A172 (cell line): ENCODE measurements at regions not wholly inside any gene's neighbourhood (a gene's known extent, or its start where the extent isn't known, plus 50 kb on each side); places are given as distances from the start of the nearest gene placed in this dataset.

Source experiments
- DNase-seq: peaks from one replicate; pipeline ENCODE4 v3.0.0-alpha.2; 2015; ENCODE audit warnings: low spot score

DNA sequence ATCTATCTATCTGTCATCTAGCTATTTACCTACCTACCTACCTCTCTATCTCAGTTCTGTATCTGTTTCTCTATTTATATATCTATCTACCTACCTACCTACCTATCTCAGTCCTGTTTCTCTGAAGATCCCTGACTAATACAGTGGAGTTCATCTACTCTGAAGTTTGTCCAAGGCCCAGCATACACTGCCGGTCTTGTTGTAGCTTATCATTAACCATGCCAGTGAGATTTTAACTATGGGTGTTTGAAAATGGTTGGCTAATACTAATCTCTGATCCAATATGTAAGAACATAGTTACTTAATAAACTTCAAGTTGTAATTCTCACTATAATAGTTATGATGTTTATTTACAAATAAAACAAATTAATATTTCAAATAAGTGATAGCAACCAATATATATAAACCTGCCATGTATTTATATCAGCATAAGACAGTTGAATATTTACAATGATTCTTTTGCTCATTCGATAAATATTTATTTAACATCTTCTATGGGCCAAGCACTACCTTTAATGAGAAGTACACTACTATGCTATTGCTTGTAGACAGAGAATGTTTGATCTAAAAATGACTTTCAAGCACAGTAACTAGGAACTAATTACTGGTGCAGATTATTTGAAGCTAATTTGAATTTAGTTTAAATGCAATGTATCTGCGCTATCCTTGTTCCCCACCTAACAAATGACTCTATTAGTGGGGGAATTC is 242.1 kb downstream of the KLF5 start:
- no peak for DNase-seq

DNA sequence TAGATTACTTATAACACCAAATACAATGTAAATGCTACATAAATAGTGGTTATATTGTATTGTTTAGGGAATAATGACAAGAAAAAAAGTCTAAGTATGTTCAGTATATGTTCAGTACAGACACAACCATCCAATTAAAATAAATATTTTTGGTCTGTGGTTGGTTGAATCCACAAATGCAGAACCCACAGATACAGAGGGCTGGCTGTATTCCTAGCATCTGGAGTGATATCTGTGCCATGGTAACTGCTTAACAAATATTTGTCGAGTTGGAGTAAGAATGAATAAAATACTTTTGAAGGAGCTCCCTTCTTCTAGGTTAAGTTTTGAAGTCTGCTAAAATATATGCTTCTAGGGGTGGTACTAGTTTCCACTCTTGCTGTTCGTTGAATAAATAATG is 241.0 kb downstream of the KLF5 start:
- DNase-seq, result no peak

DNA sequence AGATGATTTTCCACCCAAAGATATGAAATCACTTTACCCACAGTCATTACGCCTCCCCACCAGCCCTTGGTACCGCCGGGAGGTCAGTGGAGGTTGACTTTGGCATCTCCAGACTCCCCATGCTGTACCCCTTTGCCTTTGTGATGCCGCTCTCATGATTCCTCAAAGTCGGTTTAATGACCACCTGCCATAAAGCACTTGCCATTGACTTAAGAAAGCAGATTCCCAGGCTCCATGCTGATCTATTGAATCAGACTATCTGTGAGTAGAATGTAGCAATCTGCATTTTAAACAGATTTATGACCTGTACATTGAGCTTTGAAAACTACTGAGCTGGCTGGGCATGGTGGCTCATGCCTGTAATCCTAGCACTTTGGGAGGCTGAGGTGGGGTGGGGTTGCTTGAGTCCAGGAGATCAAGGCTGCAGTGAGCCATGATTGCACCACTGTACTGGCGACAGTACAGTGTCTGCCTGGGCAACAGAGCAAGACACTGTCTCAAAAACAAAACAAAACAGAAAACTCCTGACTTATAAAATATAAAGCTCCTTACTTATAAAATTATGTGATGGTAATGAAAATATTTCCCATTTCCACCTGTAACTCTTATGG is 235.2 kb downstream of the KLF5 start:
- DNase-seq, result no peak

DNA sequence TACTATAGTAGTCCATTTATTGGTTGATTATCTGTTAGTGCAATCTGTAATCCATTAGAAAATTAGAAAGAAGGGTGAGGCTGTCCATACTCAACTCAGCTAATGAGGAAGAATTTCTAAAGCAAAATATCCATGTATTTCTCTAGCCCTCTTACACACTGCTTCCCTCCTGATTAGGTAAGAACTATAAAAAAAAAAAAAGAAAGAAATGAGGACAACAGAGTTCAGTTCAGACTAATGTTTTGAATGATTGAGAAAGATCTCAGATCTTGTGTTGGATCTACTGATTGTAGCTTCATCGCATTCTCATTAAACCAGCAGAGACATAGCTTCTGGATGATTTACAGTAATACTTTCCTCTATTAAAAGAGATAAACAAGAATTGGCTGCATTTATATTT is 233.3 kb downstream of the KLF5 start:
- DNase-seq, result no peak

DNA sequence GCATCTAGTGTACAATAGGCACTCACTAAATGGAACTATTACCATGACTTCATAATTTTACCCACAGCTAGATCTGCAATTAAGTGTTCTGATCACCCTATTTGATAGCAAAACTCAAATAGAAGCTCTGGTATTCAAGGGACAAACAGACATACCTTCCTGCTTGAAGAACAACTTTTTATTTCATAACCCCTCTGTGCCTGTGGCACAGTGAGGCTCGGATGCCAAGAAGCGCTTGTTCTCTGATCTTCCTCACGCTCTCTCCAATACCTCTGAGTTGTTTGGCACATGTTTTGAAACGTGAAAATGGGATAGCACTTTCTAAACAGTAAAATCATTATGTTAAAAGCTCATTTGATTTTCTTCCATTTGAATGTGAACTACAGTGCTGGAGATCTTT is 232.0 kb downstream of the KLF5 start:
- no peak for DNase-seq

DNA sequence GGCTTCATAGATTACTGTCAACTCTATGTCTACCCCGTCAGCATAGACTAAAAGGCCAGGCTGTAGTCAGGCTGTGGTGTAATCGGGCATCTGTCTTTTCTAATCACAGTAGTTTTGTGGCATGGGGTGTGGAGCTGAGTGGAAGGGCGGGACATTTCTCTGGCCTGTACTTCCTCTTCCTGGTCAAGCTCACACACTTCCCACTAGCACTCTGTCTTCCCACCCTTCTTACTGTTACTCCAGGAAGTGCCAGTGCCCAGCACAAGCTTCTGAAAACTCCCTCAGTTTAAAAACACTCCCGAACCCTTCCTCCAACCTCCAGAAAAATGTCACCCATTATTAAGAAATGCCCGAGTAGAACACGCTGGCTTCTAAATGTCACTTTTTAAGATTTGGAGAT is 229.8 kb downstream of the KLF5 start:
- no peak for DNase-seq

DNA sequence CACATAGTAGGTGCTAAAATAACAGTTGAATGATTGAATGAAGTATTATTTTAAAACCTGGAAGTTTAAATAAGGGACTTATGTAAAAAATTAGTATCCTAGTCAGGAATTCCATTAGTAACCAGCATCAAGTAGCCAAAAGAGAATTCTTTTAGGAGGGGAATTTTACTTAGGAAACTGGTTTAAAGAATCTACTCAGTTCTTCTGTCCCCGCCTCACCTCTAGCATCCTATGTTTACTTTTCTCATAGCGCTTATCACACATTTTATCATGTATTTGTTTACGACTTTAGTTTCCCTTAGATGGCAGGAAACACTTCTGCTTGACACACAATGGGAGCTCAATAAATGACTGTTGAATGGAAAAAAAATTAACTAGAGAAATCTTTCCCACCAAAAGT is 229.0 kb downstream of the KLF5 start:
- no peak for DNase-seq

DNA sequence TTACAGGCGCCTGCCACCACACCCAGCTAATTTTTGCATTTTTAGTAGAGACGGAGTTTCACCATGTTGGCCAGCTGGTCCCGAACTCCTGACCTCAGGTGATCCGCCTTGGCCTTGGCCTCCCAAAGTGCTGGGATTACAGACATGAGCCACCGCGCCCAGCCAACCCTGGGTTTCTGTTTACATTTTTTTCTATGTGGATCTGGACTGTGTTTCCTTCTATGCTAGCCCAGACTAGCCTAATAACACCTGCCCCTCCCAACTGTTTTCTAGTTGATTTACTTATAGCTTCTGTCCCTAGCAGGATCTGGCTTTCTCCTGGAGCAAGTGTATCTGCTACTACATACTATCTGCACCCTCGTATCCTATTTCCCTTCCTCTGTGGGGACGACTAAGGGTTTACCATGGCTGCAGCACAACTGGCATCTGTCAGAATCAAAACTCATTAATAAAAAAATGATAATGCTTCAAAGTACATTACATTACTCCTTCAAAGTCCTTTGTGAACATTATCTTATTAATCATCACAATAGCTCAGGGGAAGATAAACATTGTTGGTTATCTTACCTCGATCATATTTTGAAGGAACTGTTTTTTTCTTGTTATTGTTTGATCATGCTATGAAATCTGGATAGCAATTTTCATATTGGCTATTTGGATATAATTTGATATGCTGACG is 228.3 kb downstream of the KLF5 start:
- DNase-seq, result no peak

DNA sequence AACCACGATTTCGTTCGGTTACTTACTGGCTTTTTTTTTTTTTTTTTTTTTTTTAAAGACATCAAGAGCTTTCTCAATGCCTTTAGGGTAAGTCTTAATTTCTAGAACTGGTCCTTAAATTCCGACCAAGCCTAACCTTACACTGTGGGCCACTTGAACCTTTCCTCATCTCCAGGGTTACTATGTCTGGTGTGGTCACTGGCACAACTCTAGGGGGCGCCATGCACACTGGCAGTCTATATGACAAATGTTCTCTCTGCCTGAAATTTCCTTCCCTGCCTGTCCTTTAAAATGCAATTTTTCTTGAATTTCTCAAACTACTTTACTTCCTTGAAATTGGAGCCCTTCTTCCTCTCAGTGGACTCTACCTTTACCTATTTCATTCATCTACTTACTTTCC is 227.4 kb downstream of the KLF5 start:
- no peak for DNase-seq

DNA sequence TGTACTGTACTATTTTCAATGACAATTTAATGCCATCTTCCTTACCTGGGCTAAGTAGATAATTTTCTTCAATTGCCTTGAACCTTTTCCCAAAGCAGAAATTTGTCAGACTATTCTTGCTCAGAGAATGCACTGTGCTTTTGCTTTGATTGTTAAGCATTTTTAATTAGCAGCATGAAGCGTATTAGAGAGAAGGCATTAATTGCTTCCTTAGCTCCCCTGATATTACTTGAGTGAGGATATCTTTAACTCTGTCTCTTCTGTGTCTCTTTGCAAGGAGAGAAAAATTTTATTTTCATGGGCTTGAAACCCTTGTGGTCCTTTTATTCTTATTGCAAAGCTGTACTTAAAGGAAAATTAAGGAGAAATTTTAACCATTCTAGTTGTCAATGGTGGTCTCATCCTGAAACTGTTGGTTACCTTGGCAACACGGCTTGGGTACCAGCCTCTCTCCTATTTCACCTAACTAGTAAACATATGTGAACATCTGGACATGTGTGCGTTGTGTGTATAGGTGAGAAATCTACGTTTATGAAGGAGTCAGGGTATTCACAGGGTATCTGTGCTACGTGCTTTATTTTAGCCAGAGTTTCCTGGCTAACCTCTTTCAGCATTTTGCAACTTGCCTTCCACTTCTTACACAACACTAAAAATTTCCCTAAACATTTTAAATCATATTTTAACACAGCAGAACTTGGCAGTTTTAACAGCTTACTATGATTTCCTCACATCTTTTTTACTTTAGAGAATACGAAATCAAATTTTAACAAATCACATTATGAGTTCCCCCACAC is 225.5 kb downstream of the KLF5 start:
- DNase-seq, result no peak

DNA sequence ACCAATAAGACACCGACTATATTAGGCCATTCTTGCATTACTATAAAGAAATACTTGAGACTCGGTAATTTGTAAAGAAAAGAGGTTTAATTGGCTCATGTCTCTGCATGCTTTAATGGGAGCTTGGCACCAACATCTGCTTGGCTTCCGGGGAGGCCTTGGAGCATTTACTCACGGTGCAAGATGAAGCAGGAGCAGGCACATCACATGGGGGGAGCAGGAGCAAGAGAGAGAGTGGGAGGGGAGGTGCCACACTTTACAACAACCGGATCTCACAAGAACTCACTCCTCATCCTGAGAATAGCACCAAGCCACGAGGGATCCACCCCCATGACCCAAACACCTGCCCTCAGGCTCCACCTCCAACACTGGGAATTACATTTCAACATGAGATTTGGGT is 224.8 kb downstream of the KLF5 start:
- no peak for DNase-seq

DNA sequence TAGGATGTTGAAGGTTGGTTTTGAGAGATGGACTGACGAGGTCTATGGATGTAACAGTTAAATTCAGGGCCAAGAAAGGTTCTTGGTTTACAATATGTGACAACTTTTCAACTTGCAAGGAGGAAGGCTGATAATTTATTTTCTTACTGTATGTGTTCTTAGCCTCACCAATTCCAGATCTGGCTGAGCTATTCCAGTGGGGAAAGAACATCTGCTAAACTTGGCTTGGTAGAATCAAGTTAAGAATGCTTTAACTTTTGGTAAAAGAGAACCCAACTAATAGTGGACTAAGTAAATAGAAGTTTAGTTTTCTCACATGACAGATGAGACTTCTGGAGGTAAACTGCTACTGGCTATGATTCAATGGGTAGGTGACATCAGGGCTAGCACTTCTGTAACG is 222.9 kb downstream of the KLF5 start:
- DNase-seq, result no peak

DNA sequence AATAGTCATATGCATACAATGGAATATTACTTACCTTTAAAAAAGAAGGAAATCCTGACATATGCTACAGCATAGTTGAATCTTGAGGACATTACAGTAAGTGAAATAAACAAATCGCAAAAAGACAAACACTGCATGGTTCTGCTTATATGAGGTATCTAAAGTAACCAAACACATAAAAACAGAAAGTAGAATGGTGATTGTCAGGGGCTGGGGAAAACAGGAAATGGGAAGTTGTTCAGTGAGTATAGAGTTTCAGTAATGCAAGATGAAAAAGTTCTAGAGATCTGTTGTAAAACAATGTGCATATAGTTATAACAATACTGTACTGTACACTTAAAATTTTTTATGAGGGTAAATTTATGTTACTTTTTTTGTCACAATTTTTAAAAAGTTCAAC is 219.4 kb downstream of the KLF5 start:
- no peak for DNase-seq

DNA sequence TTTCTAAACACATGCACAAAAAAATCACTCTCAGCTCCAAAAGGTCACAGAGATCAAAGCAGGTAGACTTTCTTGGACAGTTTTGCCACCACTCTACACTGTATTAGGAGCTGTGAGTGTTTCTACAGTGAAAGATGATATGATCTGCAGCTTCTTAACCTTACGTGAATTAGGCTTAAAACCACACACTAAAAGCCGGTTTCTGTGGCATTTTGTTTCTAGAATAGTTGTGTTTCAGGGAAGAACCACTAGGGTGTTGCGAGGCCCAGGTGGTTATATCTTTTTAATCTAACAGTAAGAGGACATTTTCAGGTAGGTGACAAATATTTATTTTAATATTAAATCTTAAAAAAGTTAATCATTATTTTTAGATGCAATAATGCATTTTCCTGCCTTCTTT is 216.4 kb downstream of the KLF5 start:
- no peak for DNase-seq

DNA sequence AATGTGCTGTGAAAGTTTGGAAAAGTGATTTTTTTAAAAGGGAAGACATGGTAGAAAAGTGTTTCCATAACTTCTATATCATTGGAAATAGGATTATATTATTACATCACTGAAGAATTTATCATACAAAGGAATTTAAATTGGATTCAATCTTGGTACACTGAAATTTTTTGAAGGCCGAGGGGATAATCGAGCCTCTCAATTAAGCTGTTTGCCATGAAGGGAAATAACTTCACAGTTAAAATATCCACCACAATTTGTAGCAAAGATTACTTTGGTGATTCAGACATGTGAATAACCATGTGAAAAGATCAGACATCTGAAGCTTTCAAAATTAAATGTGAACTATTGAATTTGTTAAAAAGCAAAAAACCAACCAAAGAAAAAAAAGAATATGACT is 215.3 kb downstream of the KLF5 start:
- DNase-seq, result peak; percentile 37

DNA sequence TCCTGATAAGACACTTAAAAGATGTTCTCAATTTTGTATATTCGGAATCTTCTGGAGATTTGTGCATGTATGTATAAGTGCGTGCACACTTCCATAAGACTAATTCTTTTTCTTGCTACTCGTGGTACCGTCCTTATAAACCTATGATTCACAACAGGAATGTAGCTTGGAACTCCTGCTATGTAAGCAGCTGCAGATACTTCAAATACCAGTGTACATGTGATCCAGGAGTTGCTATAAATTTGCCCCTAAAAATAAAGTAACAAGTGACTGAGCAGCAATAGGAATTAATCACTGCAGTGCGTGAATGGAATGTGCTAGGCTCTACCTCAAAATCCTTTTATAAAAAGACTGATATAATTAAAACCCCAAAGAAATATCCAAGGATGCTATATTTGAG is 214.9 kb downstream of the KLF5 start:
- DNase-seq, result peak; percentile 80

DNA sequence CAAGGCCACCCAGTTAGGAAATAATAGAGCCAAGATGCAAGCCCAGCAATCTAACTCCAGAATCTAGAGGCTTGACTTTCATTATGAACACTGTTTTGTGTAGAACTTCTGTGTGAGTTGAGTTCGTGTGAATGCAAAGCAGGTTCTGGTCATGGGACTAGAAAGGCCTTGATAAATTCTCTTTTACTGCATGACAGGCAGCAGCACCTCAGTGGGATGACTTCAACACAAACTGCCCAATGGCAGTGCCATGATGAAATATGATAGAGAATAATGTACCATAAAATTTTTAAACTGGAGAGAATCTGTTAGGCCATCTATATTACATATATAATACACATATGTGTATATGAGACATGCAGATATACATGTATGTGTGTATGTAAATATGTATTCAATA is 214.5 kb downstream of the KLF5 start:
- DNase-seq, result no peak

DNA sequence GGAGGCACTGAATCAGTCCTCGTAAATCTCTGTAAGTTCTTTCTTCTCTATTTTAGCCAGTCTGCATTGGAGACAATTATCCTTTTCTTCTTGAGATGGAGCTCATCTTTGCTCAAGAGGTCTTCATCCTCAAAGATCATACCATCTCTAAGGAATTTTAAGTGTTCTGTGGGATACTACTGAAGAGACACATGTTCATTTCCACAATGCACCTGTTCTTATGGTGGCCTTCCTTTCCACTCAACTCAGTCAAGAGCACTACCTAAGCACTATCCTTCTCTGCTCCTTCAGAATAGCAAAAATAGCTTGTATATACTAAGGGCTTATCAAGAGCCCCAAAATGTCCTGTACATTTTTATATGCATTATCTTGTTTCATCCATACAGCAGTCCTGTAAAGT is 214.0 kb downstream of the KLF5 start:
- DNase-seq, result no peak

DNA sequence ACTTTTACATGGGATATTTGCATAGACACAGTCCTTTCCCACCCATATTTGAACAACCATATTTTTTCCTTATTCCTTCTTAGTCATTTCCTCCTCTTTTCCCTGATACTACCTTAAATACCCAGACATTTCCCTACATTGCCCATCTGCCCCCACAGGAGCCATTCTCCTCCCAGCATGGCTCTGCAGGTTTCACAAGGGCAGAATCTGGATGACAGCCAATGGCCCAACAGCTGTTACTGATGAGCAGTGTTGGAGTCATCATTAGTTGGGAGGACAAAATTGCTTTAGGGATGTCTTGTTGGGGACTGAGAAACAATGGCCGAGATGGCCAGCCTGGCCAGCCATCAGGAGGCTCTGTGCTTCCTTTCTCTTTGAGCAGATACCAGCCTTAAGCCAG is 209.5 kb downstream of the KLF5 start:
- peak; percentile 73 for DNase-seq

DNA sequence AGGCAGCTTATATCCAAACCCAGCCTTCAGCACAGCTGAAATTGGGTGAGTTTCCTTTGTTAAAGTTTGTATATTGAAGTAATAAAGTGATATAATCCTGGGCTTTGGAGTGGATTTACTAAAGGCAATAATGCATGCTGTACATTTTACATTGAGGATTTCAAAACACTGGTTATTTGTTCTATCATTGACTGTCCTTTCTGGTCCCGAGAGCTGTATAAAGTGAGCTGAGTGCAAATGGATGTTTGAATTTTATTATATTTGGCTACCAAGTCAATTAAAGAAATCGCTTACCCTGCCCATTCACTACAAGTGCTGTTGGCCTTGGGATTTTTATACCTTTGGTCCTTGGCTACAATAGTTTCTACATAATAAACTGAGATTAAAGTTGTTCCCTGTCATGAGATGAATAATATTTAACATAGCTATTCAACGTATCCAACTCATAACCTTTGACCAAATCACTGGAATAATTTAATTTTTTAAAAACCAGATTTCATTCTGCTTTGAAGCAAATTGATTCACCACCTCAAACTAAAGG is 207.9 kb downstream of the KLF5 start:
- no peak for DNase-seq

DNA sequence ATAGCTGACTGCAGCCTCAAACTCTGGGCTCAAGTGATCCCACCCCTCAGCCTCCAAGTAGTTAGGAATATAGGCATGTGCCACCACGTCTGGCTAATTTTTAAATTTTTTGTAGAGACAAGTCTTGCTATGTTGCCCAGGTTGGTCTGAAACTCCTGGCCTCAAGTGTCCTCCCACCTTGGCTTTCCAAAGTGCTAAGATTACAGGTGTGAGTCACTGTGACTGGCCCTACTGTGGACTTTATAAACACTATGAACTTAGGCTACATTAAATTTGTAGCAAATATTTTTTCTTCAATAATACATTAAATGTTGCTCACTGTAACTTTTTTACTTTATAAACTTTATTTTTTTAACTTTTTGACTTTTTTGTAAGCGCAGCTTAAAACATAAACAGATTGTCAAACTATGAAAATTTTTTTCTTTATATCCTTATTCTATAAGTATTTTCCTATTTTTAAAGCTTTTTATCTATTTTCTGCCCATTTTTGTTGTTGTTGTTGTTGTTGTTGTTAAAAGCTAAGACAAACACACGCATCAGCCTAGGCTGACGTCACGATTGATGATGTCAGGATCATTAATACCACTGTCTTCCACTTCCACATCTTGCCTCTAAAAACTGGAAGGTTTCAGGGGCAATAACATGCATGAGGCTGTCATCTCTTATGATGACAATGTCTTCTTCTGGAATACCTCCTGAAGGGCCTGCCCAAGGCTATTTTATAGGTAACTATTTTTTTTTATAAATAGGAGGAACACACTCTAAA is 204.2 kb downstream of the KLF5 start:
- no peak for DNase-seq
